ENCODE measurements at regions not wholly inside any gene's neighbourhood (a gene's known extent, or its start where the extent isn't known, plus 50 kb on each side); places are given as distances from the start of the nearest gene placed in this dataset.

DNA sequence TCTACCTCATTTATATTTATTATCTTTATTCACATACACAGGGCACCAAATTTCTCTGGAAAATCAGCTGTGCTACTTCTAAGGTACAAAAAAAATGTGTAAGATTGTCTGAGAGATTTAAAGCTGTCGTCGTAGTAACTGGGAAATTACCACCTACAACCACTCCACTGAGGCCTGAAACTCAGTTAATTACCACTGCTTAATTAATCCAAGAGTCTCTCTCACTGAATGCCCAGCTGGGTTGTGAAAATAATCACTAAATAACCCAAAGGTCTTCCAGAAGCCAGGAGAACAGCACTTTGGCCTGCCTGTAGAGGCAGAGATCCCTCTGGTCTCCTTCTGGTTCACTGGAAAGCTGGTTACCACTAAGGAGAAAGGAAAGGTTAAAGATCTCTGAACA, 207.2 kb upstream of the TMPO start:
- no peak for DNase-seq (ENCODE audit: low read depth)
- no peak overlapping the region for H3K4me3 ChIP-seq (ENCODE audit: low read length)
- TF ChIP-seq, protein P1, sequence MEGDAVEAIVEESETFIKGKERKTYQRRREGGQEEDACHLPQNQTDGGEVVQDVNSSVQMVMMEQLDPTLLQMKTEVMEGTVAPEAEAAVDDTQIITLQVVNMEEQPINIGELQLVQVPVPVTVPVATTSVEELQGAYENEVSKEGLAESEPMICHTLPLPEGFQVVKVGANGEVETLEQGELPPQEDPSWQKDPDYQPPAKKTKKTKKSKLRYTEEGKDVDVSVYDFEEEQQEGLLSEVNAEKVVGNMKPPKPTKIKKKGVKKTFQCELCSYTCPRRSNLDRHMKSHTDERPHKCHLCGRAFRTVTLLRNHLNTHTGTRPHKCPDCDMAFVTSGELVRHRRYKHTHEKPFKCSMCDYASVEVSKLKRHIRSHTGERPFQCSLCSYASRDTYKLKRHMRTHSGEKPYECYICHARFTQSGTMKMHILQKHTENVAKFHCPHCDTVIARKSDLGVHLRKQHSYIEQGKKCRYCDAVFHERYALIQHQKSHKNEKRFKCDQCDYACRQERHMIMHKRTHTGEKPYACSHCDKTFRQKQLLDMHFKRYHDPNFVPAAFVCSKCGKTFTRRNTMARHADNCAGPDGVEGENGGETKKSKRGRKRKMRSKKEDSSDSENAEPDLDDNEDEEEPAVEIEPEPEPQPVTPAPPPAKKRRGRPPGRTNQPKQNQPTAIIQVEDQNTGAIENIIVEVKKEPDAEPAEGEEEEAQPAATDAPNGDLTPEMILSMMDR (conservative IDR thresholded peaks at IDR 0.05; ENCODE audit: low read length), result no peak

DNA sequence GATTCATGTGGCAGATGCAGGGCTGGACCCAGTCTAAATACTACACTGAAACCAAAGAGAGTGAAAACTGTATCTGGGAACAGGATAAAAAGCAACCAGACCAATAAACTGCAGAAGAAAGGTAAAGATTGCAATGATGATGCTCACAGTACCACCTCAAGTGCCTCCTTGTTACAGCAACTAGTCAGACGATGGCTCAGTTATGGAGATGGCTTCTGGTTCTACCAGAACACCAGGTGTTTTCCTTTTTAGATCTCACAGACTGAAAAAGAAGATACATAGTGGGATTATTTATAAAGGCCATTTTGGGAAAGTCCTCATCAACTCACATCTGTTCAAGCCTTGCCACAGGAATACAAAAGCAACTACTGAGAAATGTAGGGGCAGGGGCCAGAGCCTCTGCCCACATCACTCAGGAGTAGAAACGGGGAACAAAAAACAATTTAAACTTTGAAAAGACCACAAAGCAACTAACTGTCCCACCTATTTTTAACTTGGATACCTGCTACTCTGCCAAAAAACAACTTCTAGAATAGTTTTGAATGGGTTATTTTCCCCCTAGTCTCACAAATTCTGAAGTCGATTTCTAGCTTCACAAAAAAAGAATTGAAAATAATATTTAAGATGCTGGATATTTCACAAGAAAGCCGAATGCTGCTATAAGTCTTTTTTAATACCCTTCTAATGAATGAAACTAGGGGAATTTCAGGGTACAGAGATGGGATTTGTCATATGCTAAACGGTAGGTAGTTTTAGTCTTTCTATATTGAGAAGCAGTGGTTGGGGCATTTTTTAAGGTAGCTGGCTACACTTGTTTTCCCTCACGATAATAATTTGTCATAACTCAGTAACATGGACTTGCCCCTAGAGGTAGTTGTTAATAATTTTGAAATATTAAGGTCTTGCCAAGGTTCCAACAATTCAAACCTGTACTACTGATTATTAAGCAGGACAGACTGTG, 197.2 kb upstream of the TMPO start:
- H3K4me3 ChIP-seq (ENCODE audit: low read length), result no peak overlapping the region
- TF ChIP-seq, protein P1 (conservative IDR thresholded peaks at IDR 0.05; ENCODE audit: low read length), result no peak
- DNase-seq (ENCODE audit: low read depth), result no peak

DNA sequence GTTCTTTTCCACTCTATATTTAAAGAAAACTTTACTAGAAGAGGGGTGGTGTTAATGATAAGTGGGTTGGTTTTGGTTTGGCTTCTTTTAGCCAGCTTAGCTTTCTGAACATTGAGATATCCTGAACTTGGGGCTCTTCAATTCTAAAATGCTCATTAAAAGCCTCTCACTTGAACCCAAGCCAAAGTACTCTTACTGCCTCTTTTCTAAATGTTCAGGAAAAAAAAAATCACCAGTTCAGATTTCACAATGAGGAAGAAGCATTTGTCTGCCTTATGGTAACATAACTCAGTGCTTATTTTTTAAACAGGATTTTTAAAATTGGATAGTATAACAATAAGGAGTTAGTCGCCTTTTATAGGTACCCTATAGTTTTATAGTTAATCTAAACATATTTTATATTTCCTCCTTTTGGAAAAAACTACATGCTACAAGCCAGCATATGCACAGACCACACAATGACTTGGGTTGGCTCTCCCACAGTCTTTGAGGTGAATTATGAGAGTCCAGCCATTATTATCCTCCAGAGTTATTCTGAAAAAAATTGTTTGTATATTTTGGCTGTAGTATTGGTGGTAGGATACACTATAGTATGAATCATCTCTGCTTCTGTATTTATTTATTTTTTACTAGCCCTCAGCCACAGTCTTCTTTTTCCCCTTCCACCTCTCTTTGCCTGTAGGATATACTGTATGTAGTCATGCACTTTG, 195.5 kb upstream of the TMPO start:
- no peak for DNase-seq (ENCODE audit: low read depth)
- TF ChIP-seq, protein P1 (conservative IDR thresholded peaks at IDR 0.05; ENCODE audit: low read length), result no peak

DNA sequence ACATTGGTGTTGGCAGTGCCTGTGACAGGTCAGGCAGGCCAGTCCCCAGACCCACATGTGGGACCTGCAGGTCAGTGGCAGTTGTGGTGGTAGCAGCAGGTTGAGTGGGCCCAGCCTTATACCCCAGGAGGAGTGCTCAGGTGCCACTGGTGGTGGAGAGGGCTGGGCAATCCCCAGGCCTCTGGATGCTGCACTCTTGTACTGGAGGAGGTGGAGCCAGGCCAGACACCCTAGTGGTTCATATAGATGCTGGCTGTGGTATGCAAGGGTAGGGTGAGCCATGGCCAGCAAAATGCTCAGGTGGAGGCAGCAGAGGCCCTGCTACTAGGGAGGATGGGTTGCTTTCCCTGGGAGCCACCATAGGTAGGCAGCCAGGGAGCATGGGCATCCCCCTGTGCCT, 190.4 kb upstream of the TMPO start:
- TF ChIP-seq, protein P1 (conservative IDR thresholded peaks at IDR 0.05; ENCODE audit: low read length), result no peak
- no peak overlapping the region for H3K4me3 ChIP-seq (ENCODE audit: low read length)
- DNase-seq (ENCODE audit: low read depth), result no peak

More for the DNA sequence above, 195.5 kb upstream of the TMPO start:
- H3K4me3 ChIP-seq (ENCODE audit: low read length), result no peak overlapping the region

DNA sequence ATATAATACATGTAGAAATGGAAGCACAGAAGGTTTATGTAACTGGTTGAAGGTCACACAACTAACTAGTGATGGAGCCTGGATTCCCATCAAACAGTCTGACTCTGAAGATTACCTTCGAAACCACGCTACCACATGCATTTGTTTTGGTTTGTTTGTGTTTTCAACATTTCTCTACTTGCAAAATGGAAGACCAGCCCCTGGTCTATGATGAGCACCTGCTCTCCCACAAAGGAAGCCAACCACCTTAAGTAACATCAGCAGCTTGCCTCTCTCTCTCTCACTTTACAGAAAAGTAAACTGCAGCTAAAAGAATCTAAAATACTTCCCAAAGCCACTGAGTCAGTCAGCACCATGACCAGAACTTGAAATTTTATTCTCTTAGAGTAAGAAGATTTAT, 186.9 kb upstream of the TMPO start:
- no peak overlapping the region for H3K4me3 ChIP-seq (ENCODE audit: low read length)
- no peak for DNase-seq (ENCODE audit: low read depth)
- TF ChIP-seq, protein P1 (conservative IDR thresholded peaks at IDR 0.05; ENCODE audit: low read length), result no peak

DNA sequence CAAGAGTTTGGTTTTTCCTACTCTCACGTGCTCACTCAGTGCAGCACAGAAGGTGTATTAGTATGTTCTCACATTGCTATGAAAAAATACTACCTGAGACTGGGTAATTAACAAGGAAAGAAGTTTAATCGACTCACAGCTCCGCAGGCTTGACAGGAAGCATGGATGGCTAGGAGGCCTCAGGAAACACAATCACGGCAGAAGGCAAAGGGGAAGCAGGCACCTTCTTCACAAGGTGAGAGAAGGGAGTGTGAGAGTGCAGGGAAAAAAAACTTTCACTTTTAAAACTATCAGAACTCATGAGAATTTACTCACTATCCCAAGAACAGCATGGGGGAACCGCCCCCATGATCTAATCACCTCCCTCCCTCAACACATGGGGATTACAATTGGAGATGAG, 185.8 kb upstream of the TMPO start:
- no peak for DNase-seq (ENCODE audit: low read depth)
- no peak overlapping the region for H3K4me3 ChIP-seq (ENCODE audit: low read length)
- TF ChIP-seq, protein P1 (conservative IDR thresholded peaks at IDR 0.05; ENCODE audit: low read length), result no peak

Data from AG10803 (cell line).